Neural cell (in vitro differentiated cells): ENCODE measurements at regions not wholly inside any gene's neighbourhood (a gene's known extent, or its start where the extent isn't known, plus 50 kb on each side); places are given as distances from the start of the nearest gene placed in this dataset.

Source experiments
- EP300 ChIP-seq: fragments of 450-650 bp; conservative IDR thresholded peaks from 2 replicates; pipeline ENCODE4 v1.6.1; 2014; ENCODE audit warnings: antibody characterized with exemption, mild to moderate bottlenecking, moderate library complexity; ENCODE audit not compliant: poor library complexity, severe bottlenecking
- EZH2 ChIP-seq: fragments of 200-600, 300-800 bp; shearing (Covaris generic), sonication (generic); IDR thresholded peaks from 2 replicates; pipeline ENCODE4 v1.6.1; 2014; ENCODE audit warnings: antibody characterized with exemption, low read length, borderline replicate concordance, mild to moderate bottlenecking; ENCODE audit not compliant: insufficient read depth, poor library complexity, severe bottlenecking
- TF ChIP-seq, protein P1 (sequence below): fragments of 450-650 bp; IDR thresholded peaks from 2 replicates; pipeline ENCODE4 v1.5.1; 2014; ENCODE audit warnings: antibody characterized with exemption, mild to moderate bottlenecking, moderate library complexity; ENCODE audit not compliant: poor library complexity, severe bottlenecking

DNA sequence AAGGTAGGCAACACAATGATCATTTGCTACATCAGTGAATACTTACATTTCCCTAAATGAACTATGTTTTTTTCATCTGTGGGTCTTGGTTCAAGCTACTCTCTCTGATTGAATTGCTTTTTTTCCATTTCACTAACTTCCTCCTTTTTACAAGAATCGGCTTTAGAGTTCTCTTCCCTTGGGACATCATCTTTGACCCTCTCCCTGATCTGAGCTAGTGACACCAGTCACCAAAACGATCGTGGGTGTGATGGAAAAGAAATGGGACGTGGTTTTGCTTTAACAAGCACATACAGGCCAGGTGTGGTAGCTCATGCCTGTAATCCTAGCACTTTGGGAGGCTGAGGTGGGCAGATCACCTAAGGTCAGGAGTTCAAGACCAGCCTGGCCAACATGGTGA is 129.9 kb downstream of the WT1 start:
- TF ChIP-seq, protein P1, sequence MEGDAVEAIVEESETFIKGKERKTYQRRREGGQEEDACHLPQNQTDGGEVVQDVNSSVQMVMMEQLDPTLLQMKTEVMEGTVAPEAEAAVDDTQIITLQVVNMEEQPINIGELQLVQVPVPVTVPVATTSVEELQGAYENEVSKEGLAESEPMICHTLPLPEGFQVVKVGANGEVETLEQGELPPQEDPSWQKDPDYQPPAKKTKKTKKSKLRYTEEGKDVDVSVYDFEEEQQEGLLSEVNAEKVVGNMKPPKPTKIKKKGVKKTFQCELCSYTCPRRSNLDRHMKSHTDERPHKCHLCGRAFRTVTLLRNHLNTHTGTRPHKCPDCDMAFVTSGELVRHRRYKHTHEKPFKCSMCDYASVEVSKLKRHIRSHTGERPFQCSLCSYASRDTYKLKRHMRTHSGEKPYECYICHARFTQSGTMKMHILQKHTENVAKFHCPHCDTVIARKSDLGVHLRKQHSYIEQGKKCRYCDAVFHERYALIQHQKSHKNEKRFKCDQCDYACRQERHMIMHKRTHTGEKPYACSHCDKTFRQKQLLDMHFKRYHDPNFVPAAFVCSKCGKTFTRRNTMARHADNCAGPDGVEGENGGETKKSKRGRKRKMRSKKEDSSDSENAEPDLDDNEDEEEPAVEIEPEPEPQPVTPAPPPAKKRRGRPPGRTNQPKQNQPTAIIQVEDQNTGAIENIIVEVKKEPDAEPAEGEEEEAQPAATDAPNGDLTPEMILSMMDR = no peak
- TF ChIP-seq EZH2 (no peak), EP300 (no peak)
